ENCODE measurements at regions not wholly inside any gene's neighbourhood (a gene's known extent, or its start where the extent isn't known, plus 50 kb on each side); places are given as distances from the start of the nearest gene placed in this dataset.
"Not testable (repeated sequence)": the region's sequence is repeated elsewhere in the genome, so short reads cannot be mapped to it uniquely, and the experiment has no call there.

DNA sequence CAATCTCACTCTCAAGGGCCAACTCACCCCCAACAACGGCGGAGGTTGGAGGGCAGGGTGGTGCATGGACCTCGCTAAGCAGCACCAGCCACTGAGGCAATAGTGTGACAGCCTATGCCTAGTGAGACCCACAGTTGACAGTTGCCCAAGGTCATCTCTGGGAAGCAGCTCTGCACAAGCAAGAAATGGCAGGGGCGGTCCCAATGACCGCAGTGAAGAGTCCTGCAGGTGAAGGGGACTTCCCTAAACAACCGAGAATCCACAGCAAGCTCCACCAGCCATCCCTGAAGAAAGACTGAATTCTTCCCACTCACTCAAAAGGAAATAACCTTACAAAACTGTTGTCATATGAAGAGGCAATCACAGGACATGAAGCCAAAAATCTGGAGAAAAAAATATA lies 313.4 kb upstream of the ID2 start:
- no peak for DNase-seq (ENCODE audit: low read depth in 2 of 2)

DNA sequence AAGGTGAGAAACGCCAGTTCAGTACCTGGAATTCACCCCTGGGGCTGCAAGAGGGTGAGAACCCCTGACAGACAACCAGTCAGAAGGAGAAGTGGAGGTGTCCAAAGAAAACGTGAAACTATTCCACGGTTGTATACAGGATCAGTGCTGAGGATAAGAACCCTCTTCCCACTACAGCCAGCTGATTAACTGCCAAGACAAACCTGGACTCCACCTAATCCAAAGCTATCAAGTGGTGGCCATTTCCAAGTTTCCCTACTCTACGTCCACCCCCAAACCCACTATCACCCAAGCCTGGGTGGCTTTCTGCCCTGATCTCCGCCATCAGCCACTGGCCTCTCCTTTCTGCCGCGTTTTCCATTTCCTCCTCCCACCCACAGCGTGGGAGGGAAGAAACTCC lies 312.3 kb upstream of the ID2 start:
- no peak for DNase-seq (ENCODE audit: low read depth in 2 of 2)

DNA sequence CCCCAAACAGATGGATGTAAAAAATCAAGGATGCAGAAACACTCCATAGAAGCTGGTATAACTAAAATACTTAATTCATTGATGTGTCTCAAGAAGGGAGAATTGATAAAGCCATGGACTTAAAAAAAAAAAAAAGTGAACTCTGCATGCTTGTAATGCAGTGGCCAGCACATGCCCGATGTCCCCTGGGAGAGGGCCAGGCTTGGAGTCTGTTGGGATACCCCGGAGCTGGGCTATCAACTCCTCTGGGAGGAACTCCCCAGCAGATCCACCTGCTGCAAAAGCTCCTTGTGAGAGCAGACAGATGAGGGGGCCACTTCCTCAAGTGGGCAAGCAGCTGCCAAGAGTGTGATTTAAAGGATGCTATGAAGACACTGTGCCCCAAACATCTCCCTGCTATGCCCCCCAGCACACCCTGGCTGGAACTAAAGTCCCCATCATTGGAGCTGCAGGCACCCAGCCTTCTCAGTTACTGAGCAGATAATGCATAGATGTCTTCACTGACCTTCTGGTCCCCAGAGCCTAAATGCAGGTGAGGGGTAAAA lies 311.5 kb upstream of the ID2 start:
- no peak for DNase-seq (ENCODE audit: low read depth in 2 of 2)

DNA sequence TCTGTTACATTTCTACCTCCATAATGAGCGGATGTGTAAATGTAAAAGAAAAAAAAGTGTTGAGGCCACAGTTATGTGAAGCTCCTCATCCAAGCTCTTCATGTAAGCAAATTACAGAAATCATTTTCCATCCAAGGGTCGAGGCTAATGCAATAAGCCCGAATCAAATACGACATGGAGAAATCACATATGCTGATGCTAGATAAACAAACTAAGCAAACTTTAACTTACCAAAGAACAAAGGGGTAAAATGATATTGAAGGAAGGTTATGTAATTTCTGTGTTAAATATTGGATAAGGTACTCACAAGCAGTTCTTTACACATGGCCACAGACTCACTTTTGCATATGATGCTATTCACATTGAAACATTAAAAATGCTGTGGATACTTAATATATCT lies 310.2 kb upstream of the ID2 start:
- no peak for DNase-seq (ENCODE audit: low read depth in 2 of 2)

DNA sequence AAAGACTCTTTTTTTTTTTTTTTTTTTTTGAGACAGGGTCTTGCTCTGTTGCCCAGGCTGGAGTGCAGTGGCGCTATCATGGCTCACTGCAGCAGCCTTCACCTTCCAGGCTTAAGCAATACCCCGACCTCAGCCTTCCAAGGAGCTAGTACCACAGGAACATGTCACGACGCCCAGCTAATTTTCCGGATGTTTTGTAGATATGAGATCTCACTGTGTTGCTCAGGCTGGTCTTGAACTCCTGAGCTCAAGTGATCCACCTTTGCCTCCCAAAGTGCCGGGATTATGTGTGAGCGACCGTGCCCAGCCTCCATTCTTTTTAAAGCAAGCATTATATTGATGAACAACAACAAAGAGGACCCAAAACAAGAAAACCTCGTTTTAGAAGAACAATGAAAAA lies 307.1 kb upstream of the ID2 start:
- no peak for DNase-seq (ENCODE audit: low read depth in 2 of 2)

DNA sequence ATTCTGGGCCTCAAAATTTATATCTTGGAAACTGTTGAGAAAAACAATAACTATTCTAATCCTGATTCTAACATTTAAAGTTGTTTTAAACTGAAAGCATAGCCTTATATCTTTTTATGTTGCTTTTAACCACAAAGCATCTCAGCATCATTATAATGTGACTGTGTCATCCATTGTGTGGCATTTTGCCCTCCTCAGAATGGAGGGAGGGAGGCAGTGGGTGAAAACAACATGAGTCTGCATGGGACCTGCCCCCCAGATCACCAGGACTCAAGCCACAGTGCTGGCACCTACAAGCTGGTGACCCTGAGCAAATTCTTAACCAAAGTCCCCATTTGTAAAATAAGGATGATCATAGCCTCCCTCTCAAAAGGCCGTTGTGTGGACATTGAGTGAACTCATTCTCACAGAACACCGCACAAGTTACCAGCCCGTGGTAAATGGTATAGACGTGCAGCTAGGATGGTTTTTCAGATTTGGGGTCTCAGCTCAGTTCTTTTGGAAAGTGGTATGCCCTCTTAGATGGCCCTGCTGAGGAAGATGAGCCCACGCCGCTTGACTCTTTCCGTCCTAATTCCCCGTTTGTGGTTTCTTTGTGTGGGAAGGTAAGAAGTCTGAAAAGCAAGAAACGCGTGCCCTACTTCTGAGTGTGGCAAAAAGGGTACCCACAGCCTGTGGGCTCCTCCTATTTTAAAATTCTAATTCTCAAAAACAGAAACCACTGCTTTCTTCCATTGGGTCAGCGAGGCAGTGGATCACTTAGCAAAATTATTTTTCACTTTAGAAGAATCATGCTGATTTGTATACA lies 305.0 kb upstream of the ID2 start:
- no peak for DNase-seq (ENCODE audit: low read depth in 2 of 2)

DNA sequence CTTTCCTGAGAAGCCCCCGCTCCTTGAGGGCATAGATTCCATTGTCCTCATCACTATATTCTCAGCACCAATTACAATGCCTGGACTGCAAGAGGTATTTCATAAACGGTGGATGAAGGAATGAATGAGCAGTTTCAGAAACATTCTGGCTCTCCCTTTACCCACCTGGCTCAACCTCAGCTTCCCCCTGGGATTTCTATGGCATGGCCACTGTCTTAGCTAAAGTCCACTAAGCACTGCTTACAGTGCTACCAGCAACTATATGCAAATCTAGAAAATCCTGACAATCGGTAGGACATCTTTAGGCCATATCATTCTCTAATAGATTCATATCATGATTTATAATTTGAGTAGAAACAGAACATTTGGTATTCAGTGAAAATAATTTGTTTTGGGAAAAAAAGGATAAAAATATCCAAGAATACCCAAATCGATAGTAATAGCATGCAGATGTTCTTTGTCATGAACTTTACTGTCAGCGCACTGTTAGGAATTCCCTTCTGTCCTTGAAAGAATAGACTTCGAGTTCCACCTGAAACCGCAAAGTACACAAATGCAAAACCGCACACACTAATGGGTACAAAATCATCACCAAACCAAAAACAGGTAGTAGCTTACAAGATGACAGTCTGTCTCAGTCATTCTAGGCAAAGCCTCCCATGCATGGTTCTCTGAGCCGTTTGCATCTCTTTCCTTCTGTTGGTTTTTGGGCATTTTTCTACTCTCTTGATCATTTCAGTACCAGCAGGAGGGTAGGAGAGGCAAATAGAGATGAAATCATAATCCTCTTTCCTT lies 303.6 kb upstream of the ID2 start:
- no peak for DNase-seq (ENCODE audit: low read depth in 2 of 2)

DNA sequence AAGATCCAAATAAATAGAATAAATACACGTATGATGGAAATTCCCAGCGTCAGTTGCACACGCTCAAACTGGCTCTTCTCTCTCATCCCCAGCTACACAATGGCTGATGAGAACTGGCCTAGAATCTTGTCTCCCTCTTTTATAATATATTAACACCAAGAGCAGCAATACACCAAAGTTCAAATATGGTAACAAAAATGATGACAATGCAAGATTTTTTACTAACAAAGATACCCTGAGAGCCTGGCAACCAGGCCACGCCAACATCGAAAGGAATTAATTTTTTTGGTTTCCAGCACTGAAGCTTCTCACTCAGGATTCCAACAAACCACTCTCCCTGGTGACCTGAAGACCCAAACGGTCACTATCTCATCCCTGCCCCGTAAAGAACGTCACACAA lies 302.7 kb upstream of the ID2 start:
- DNase-seq (ENCODE audit: low read depth in 2 of 2) = no peak

DNA sequence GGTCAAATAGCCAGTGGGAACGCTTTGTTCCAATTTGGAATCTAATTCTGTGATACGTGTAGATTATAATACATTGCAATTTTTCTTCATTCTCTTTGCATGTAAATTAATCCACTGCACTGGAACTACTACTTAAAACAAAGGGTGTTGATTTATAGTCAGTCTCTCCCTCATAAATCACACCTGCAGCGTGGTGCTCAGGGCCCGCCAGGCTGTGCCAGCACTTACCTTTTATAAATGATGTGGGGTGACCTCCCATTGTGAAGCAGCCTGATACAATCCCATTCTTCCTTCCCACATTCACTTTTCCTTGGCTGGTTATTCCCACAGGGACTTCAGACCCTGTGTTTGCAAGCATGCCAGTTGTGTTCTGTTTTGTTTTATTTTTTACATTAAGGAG lies 302.3 kb upstream of the ID2 start:
- no peak for DNase-seq (ENCODE audit: low read depth in 2 of 2)

DNA sequence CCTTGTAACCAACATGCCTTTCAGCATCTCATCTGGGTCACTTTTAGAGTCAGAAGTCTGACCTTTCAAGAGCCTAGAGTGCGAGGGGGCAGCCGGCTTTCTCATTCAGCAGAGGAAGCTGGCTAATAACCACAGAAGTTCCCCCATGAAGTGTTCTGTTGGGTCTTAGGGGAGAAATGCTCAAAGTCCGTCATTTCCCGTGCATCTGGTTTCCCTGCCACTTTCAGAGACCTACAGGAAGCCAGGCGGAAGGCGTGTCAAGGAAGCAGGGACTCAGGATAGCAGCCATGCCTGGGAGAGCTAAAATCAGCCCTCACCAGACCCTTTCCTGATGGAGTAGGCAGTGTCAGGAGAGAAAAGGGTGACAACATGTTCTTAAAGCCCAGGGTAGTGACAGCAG lies 301.8 kb upstream of the ID2 start:
- no peak for DNase-seq (ENCODE audit: low read depth in 2 of 2)

DNA sequence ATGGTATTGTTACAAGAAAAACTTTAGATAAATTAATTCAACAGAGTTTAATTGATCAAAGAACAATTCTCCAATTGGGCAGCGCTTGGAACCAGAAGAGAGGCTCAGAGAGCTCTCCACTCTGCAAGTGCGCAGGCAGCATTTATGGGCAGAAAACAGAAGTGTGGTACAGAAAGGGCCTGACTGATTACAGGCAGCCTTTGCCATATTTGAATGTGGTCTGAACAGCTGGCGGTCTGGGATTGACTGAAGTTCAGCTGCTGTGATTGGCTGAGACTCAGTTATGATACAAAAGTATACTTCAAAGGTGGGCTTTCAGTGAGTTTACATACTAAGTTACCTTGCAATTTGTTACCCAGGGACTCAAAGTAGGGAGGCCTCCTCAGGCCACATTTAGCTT lies 301.3 kb upstream of the ID2 start:
- DNase-seq (ENCODE audit: low read depth in 2 of 2) = no peak

DNA sequence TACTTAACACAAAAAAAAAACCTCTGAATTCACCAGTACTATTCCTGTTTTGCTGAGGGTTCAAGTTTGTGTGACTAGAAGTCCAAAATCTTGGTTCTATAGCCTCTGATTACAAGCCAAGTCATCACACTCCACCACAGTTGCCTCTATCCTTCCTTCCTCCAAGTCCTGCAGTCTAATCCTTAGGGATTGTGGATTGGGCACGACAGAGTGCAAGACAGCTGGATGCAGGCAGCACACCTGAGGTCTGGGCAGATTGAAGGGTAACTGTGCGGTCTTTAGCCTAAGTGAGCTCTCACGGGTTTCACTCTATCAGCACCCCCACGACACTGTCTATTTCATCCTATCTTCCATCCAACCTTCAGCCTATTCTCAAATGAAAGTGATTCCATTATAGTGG lies 299.4 kb upstream of the ID2 start:
- no peak for DNase-seq (ENCODE audit: low read depth in 2 of 2)

DNA sequence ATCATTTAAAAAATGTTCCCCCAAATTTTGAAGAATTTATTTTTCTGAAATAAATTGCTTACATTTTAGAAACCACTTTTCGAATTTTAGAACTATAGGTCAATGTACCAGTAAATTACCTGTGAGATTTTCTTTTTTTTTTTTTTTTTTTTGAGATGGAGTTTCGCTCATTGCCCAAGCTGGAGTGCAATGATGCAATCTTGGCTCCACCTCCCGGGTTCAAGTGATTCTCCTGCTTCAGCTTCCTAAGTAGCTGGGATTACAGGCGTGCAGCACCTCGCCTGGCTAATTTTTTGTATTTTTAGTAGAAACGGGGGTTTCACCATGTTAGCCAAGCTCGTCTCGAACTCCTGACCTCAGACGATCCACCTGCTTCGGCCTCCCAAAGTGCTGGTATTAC lies 295.1 kb upstream of the ID2 start:
- not testable (repeated sequence) for DNase-seq (ENCODE audit: low read depth in 2 of 2)

DNA sequence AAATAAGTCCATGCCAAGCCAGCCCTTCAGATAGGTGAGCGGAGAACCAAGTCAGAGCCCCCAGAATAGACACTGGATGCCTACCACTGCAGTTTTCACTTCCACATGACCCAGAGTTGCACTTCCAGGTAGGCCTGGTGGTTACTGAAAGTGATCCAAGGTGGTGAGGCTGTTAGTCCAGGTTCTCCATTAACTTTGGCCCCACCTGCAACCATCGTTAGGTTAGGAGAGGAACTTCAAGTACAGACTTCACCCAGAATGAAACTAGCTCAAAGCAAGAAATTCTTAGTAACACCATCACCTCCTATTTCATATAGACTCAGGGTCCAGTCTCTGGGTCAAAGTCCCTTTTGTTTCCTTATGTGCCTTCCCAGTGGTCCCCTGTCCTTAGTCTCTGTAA lies 293.1 kb upstream of the ID2 start:
- DNase-seq (ENCODE audit: low read depth in 2 of 2) = no peak

DNA sequence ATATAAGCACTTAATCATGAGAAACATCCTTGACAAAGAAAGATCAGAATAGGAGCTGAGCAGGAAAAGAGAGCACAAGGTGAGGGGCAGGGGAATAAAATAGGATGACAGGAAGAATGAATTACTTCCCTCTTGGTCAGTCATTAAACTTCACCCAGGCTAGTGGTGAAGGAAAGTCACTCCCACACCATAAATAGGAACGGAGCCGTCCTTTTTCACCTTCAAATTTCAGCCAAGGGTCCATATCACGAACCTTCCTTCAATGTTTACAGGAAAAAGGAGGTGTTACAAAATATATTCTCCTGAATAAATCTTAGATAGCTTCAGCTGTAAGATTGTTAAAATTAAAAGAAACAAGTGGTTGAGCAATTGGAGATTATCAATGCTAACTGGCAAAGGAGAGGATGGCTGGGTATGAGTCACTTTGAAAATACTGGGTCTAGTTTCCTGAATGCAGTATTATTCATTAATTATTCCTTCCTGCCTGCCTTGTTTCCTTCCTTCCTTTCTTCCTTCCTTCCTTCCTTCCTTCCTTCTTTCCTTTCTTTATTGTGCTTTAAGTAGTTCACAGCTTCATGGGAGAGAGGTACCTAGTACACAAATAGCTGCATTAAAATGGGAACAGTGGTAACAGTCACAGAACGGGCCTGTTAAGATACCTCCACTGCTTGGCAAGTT lies 292.3 kb upstream of the ID2 start:
- no peak for DNase-seq (ENCODE audit: low read depth in 2 of 2)

DNA sequence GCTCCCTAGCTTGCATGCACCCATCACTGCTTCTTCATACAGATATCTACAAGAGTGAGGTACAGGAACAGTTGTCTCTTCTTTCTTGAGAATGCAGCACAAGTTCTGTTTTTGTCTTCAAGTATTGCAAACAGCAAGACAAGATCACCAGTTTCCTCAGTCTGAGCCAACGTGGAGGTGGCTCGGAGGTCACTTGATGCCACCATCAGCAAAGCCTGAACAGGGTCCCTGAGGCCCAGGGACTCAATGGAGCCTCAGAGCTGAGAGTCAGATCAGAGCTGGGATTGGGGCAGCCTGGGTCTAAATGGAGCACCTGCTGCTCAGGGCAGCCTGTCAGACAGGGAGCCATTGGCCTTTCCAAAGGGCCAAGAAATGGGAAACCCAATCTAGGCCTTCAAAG lies 290.7 kb upstream of the ID2 start:
- DNase-seq (ENCODE audit: low read depth in 2 of 2) = no peak

DNA sequence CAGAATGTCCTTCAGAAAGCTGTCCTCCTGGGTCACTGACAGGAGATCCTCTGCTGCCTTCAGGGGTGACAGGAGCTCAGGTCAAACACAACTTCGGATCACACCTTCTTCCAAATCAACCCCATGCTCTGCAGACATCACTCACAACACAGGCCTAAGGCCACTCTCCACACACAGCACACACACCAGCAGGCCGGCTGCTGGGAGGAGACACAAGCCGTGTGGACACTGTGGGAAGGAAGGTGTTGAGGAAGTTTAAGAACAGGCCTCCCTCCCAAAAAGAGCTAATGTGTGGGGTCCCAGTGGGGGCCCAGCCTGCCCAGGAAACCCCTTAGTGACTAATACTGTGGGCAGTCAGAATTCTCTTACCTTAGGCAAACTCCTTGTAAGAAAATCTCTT lies 290.3 kb upstream of the ID2 start:
- no peak for DNase-seq (ENCODE audit: low read depth in 2 of 2)

DNA sequence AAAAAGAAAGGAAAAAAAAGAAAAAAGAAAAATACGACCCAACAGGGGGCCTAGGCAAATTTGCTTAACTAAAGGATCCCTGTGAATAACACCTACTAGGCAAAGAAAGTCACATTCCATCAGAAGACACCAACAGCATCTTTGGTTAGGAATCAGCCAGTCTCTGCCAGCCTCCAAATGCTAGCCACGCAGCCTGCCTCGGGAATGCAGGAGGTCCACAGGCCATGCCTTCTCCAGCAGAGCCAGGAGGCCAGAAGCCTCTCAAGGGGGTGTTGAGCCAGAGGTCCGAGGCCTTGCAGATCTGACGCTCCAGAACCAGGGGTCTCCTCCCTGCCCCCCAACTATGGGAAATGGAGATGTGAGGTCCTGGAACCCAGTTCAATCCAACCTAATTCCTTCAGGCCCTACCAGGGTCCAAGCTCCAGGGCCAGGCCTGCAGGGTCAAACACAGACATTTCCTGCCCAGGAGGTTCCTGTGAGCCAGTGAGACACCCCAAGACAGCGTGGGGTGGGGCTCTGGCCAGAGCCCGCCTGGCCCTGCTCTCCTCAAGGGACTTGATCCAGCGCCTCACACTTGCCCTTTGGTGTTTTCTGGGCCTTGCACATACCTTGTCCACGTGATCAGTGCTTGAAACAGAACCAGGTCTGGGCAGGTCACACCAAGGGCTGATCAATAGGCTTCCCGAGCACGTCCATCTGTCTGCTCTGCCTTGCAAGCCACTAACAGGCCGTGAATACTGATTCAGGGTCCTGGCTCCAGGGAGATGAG lies 289.6 kb upstream of the ID2 start:
- no peak for DNase-seq (ENCODE audit: low read depth in 2 of 2)

DNA sequence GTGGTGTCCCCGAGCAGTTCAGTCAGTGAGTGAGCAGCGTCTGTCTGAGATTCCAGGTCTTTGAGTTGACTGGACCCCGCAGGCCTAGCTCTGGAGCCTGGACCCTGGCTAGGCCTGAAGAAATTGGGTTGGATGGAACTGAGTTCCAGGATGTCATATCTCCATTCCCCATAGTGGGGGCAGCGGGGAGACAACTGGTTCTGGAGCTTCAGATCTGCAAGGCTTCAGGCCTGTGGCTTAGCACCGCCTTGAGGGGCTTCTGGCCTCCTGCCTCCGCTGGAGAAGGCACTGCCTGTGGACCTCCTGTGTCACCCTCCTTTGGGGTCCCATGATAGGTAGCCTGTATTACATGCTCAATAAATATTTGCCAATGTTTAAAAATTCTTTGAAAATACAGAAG lies 288.4 kb upstream of the ID2 start:
- no peak for DNase-seq (ENCODE audit: low read depth in 2 of 2)

DNA sequence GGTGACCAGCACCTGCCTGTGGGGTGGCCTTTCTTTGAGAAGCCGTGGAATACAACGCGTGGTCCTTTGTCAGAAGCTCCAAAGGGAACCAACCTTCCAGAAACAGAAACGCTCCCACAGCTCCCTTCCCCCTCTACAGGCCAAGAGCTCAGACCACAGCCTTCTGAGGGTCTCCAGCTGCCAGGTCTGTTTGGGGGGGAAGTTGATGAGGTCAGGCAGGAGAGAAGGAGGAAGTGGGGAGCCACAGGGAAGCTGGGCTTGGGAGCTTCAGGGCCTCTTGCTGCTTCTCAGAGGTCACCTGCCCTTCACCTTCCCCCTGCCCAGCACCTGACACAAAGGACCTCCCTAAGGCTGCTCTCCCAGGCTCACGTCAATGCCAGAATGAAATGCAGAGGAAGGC lies 287.7 kb upstream of the ID2 start:
- DNase-seq (ENCODE audit: low read depth in 2 of 2) = no peak

DNA sequence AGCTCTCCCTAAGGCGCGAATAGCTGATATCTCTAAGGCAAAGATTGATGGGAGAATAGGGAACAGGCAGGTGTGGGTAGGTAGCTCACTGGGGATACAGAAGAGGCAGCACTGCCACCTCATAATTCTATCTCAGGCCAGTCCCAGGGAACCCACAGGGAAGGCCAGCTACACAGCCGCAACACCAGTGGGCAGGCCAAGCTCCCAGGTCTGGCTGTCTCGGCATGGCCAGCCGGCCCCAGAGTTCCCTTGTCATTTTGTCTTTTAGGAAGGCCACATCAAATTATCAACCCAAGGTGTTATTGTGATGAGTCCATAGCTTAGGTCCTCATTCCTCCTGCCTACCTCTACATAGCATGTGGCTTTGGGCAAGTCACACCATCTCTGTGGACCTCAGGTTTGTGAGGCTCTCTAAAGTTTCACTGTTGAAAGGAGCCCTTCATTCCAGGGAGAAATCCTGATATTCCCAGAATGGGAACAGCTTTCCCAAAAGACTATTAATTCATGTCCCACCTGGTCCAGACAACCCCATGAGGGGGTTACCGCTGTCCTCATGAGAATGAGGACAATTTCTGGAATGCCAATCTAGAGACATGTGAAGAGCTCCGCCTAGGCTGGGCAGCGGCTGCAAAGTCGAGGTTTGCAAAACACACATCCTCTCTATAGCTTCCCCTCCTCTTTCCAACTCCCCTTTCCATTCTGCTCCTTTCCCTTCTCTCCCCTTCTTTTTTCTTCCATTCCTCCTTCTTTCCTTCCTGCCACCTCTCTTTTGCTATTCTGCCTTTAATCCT lies 287.1 kb upstream of the ID2 start:
- no peak for DNase-seq (ENCODE audit: low read depth in 2 of 2)
